Ovary (tissue), 7 donors: ENCODE measurements at regions not wholly inside any gene's neighbourhood (a gene's known extent, or its start where the extent isn't known, plus 50 kb on each side); places are given as distances from the start of the nearest gene placed in this dataset.

Source experiments
- DNase-seq, 5 donors: peaks; one replicate each; pipeline ENCODE4 v3.0.0-alpha.2; 2019 to 2020
- H3K27ac ChIP-seq, 2 donors: fragments of 200-600 bp; one replicate each; pipeline versions ENCODE4 v1.5.1 to v1.8.0; 2019 to 2022
- H3K27me3 ChIP-seq: fragments of 200-600 bp; one replicate; pipeline ENCODE4 v1.8.0; 2022
- H3K36me3 ChIP-seq: fragments of 200-600 bp; sonication (generic); one replicate; pipeline ENCODE4 v1.5.1; 2019
- H3K4me1 ChIP-seq: one replicate; pipeline ENCODE4 v1.8.1; 2013; ENCODE audit warnings: mild to moderate bottlenecking, moderate library complexity; ENCODE audit not compliant: insufficient read depth
- H3K4me3 ChIP-seq: fragments of 200-600 bp; sonication (generic); one replicate; pipeline ENCODE4 v1.5.1; 2017
- H3K9me3 ChIP-seq, 2 donors: fragments of 200-600 bp in 1 of 2; sonication (generic) in 1 of 2; one replicate each; pipeline versions ENCODE4 v1.5.1 to v1.8.1; 2013 to 2019; ENCODE audit warnings: mild to moderate bottlenecking in 1 of 2, moderate library complexity in 1 of 2
- EP300 ChIP-seq: sonication (generic); formaldehyde crosslinking; IDR thresholded peaks from one replicate; pipeline ENCODE4 v1.6.1; 2017; ENCODE audit warnings: antibody characterized with exemption
- POLR2A ChIP-seq: fragments of 450-650 bp; IDR thresholded peaks from one replicate; pipeline ENCODE4 v1.6.1; 2017; ENCODE audit warnings: antibody characterized with exemption, mild to moderate bottlenecking, moderate library complexity
- WGBS, 3 donors: extraction: QIAGEN DNeasy Blood & Tissue Kit in 1 of 3; methylation state at CpG; one replicate each; pipeline versions ENCODE4 v1.1.5 to v1.1.7; 2013 to 2017; 5-methylcytosine and 5-hydroxymethylcytosine counted together
- intact Hi-C, 4 donors: fragments of 100-400 bp; cut with DNase I; formaldehyde crosslinking; loops; one replicate each; pipeline versions ENCODE4 v1.11.0 to v1.15.1; 2022 to 2023
- TF ChIP-seq, protein P1 (sequence below), 3 donors: fragments of 450-650 bp in 2 of 3; fragments of 200-600 bp in 1 of 3; IDR thresholded peaks; one replicate each; pipeline versions ENCODE4 v1.5.1 to v1.8.0; 2016 to 2022; ENCODE audit warnings: antibody characterized with exemption in 3 of 3, mild to moderate bottlenecking in 1 of 3
- donor health status: DM: no; HTN: no; CAD: no; lungs with moderate emphysema.
- donor health status: DM: no; HTN: no; CAD: no.
- donor health status: Bipolar disorder and iron deficiency.
- donor health status: DM: no; HTN: no; CAD: no.
- donor health status: DM: yes; HTN: yes; CAD: no.

DNA sequence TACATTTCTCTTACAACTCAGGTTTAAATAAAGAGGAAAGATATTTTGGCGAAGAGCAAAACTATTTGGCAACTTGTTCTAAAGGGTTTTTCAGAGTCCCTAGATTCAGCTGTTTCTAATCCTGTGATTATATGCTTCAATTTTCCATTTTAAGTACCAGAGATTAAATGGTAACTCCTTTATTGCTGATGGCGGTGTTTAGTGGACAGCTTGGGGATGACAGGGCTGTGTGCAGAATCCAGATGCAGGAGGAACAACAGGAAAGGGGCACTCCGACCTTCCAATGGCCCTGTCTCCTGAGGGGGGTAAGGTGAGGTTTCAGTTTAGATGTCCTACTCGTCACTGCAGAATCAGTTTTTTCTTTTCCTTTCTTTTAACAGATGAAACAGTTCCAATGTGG is 405.0 kb downstream of the PDCD6IP start:
- Histone ChIP-seq H3K27me3 (no peaks in the 10 kb centered on the region), H3K36me3 (no peaks in the 10 kb centered on the region), H3K4me3 (no peak overlapping the region), H3K27ac (no peak overlapping the region), H3K4me1 (no peaks in the 10 kb centered on the region), H3K9me3 (no peaks in the 10 kb centered on the region)
- no peak for DNase-seq
- TF ChIP-seq, protein P1, sequence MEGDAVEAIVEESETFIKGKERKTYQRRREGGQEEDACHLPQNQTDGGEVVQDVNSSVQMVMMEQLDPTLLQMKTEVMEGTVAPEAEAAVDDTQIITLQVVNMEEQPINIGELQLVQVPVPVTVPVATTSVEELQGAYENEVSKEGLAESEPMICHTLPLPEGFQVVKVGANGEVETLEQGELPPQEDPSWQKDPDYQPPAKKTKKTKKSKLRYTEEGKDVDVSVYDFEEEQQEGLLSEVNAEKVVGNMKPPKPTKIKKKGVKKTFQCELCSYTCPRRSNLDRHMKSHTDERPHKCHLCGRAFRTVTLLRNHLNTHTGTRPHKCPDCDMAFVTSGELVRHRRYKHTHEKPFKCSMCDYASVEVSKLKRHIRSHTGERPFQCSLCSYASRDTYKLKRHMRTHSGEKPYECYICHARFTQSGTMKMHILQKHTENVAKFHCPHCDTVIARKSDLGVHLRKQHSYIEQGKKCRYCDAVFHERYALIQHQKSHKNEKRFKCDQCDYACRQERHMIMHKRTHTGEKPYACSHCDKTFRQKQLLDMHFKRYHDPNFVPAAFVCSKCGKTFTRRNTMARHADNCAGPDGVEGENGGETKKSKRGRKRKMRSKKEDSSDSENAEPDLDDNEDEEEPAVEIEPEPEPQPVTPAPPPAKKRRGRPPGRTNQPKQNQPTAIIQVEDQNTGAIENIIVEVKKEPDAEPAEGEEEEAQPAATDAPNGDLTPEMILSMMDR (IDR thresholded peaks at IDR 0.05), result no peak
- TF ChIP-seq EP300 (no peak), POLR2A (no peak)
- WGBS, 3 donors, result 32 to 37% (median 37%) methylated on average over 4 of the region's 4 CpGs
- intact Hi-C loops, result no loop called here

GRCh38 chr3:34207002-34207401 is 408.6 kb downstream of the PDCD6IP start:
- no peaks in the 10 kb centered on the region for H3K36me3 ChIP-seq
- TF ChIP-seq POLR2A, result no peak
- TF ChIP-seq EP300, result no peak
- TF ChIP-seq, protein P1 (IDR thresholded peaks at IDR 0.05), result no peak
- intact Hi-C loops, result no loop called here

GRCh38 chr3:34207806-34208205 is 409.4 kb downstream of the PDCD6IP start:
- no peak for DNase-seq
- H3K4me1 ChIP-seq, result no peaks in the 10 kb centered on the region
- no peaks in the 10 kb centered on the region for H3K36me3 ChIP-seq
- intact Hi-C loops, result no loop called here
- no peak overlapping the region for H3K4me3 ChIP-seq
- H3K9me3 ChIP-seq, result no peaks in the 10 kb centered on the region
- TF ChIP-seq, protein P1 (IDR thresholded peaks at IDR 0.05), result no peak
- TF ChIP-seq POLR2A (no peak), EP300 (no peak)
- WGBS, 3 donors, result 41 to 55% (median 42%) methylated on average over 1 of the region's 1 CpG
- no peak overlapping the region for H3K27ac ChIP-seq
- H3K27me3 ChIP-seq, result no peaks in the 10 kb centered on the region

More at GRCh38 chr3:34207002-34207401, 408.6 kb downstream of the PDCD6IP start:
- DNase-seq, result no peak
- Histone ChIP-seq H3K4me3 (no peak overlapping the region), H3K4me1 (no peaks in the 10 kb centered on the region), H3K27ac (no peak overlapping the region), H3K27me3 (no peaks in the 10 kb centered on the region), H3K9me3 (no peaks in the 10 kb centered on the region)
- 1 to 5% (median 5%) methylated on average over 2 of the region's 2 CpGs for WGBS, 3 donors

DNA sequence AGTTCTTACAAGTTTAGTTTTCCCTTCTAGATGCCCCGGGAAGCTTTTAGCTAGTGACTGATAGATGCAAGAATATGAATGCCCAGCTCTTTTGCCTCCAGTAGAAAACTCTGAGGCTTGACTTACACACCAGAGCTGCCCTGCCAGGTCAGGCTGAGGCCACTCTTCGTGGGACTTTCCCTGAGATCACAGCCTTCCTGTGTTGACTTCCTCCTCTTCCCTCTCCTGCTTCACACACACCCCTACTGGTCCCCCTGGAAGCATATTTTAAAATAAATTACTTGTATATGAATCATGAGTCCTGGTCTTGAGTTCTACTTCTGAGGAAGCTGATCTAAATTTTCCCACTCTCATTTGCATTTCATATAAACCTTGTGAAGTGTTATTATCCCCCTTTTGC is 413.7 kb downstream of the PDCD6IP start:
- no peaks in the 10 kb centered on the region for H3K27me3 ChIP-seq
- H3K27ac ChIP-seq, result no peak overlapping the region
- no peak for DNase-seq
- intact Hi-C loops, result no loop called here
- H3K9me3 ChIP-seq, result no peaks in the 10 kb centered on the region
- 60 to 71% (median 61%) methylated on average over 2 of the region's 2 CpGs for WGBS, 3 donors
- no peaks in the 10 kb centered on the region for H3K36me3 ChIP-seq
- TF ChIP-seq, protein P1 (IDR thresholded peaks at IDR 0.05), result no peak
- no peak for TF ChIP-seq POLR2A
- no peak for TF ChIP-seq EP300
- no peaks in the 10 kb centered on the region for H3K4me1 ChIP-seq
- no peak overlapping the region for H3K4me3 ChIP-seq

DNA sequence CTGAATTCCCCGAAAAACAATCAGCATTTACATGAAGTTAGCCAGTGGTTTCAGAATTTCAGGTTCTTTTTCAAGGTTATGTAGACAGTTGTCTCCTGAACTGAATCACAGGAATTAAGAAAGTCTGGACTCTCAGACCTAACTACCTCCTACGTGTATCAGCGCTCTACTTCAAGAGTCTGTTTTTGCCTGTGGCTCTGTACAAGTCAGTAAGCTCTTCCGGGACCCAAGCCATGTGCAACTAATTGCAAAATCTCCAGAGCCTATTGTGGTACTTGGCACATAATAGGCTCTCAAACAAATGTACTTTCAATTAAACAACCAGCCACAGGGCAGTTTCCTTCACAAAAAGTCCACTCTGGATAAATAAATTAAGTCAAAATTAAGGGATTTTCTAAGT is 414.2 kb downstream of the PDCD6IP start:
- H3K27ac ChIP-seq, result no peak overlapping the region
- DNase-seq, result no peak
- 40 to 57% (median 49%) methylated on average over 4 of the region's 4 CpGs for WGBS, 3 donors

More for the DNA sequence above, 414.2 kb downstream of the PDCD6IP start:
- H3K36me3 ChIP-seq, result no peaks in the 10 kb centered on the region
- no peaks in the 10 kb centered on the region for H3K27me3 ChIP-seq
- H3K4me3 ChIP-seq, result no peak overlapping the region
- H3K4me1 ChIP-seq, result no peaks in the 10 kb centered on the region
- intact Hi-C loops, result no loop called here
- H3K9me3 ChIP-seq, result no peaks in the 10 kb centered on the region
- TF ChIP-seq EP300, result no peak
- TF ChIP-seq, protein P1 (IDR thresholded peaks at IDR 0.05), result no peak
- TF ChIP-seq POLR2A, result no peak
